Ishikawa (cell line): ENCODE measurements at regions not wholly inside any gene's neighbourhood (a gene's known extent, or its start where the extent isn't known, plus 50 kb on each side); places are given as distances from the start of the nearest gene placed in this dataset.

ENCODE experiments used
- CEBPB ChIP-seq: IDR thresholded peaks from 2 replicates; pipeline ENCODE4 v1.6.1; 2012
- CREB1 ChIP-seq: IDR thresholded peaks from 2 replicates; pipeline ENCODE4 v1.6.1; 2012; ENCODE audit warnings: low read depth
- EGR1 ChIP-seq: IDR thresholded peaks from 2 replicates; pipeline ENCODE4 v1.6.1; 2012
- EP300 ChIP-seq: IDR thresholded peaks from 2 replicates; pipeline ENCODE4 v1.6.1; 2012; ENCODE audit warnings: borderline replicate concordance
- FOXM1 ChIP-seq: IDR thresholded peaks from 2 replicates; pipeline ENCODE4 v1.6.1; 2012; ENCODE audit warnings: low read depth, borderline replicate concordance
- NFIC ChIP-seq: IDR thresholded peaks from 2 replicates; pipeline ENCODE4 v1.6.1; 2012
- RAD21 ChIP-seq: IDR thresholded peaks from 2 replicates; pipeline ENCODE4 v1.6.1; 2012; ENCODE audit warnings: low read depth
- TAF1 ChIP-seq: IDR thresholded peaks from 2 replicates; pipeline ENCODE4 v1.6.1; 2012; ENCODE audit warnings: low read depth, mild to moderate bottlenecking
- TCF12 ChIP-seq: IDR thresholded peaks from 2 replicates; pipeline ENCODE4 v1.6.1; 2012; ENCODE audit warnings: low read depth
- TEAD4 ChIP-seq: IDR thresholded peaks from 2 replicates; pipeline ENCODE4 v1.6.1; 2012
- YY1 ChIP-seq: IDR thresholded peaks from 2 replicates; pipeline ENCODE4 v1.6.1; 2012; ENCODE audit warnings: low read depth
- ZBTB7A ChIP-seq: IDR thresholded peaks from 2 replicates; pipeline ENCODE4 v1.6.1; 2012; ENCODE audit warnings: low read depth
- TF ChIP-seq, protein P1 (sequence below): IDR thresholded peaks from 2 replicates; pipeline ENCODE4 v1.6.1; 2012
- TF ChIP-seq, protein P2 (sequence below): IDR thresholded peaks from 2 replicates; pipeline ENCODE4 v1.6.1; 2012; ENCODE audit warnings: low read depth, mild to moderate bottlenecking
- TF ChIP-seq, protein P3 (sequence below): IDR thresholded peaks from 2 replicates; pipeline ENCODE4 v1.6.1; 2012

DNA sequence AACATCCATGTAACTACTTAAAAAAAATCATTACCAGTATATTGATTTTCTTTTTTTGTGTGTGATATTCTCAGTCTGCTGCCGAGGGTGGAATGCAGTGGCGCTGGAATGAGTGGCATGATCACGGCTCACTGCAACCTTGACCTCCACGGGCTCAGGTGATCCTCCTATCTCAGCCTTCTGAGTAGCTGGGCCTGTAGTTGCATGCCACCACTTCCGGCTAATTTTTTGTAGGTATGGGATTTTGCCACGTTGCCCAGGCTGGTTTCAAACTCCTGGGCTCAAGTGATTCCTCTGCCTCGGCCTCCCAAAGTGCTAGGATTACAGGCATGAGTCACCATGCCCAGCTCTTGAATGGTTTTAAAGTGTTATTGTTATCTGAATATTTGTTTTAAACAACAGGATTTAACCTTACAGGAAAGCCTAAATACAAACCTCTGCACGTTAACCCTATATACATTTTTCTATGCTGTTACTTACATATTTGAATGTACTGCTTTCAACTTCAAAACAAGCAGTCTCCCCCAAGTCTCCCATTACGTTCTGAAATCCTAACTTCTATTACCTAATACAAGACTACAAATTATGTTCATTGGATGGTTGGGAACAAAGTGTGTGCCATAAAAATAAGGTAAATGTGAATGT, 61.7 kb downstream of the KPNA2 start:
- TF ChIP-seq, protein P1, sequence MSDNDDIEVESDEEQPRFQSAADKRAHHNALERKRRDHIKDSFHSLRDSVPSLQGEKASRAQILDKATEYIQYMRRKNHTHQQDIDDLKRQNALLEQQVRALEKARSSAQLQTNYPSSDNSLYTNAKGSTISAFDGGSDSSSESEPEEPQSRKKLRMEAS, result no peak
- no peak for TF ChIP-seq TAF1
- no peak for TF ChIP-seq EGR1
- no peak for TF ChIP-seq TEAD4
- TF ChIP-seq ZBTB7A, result no peak
- TF ChIP-seq, protein P2, sequence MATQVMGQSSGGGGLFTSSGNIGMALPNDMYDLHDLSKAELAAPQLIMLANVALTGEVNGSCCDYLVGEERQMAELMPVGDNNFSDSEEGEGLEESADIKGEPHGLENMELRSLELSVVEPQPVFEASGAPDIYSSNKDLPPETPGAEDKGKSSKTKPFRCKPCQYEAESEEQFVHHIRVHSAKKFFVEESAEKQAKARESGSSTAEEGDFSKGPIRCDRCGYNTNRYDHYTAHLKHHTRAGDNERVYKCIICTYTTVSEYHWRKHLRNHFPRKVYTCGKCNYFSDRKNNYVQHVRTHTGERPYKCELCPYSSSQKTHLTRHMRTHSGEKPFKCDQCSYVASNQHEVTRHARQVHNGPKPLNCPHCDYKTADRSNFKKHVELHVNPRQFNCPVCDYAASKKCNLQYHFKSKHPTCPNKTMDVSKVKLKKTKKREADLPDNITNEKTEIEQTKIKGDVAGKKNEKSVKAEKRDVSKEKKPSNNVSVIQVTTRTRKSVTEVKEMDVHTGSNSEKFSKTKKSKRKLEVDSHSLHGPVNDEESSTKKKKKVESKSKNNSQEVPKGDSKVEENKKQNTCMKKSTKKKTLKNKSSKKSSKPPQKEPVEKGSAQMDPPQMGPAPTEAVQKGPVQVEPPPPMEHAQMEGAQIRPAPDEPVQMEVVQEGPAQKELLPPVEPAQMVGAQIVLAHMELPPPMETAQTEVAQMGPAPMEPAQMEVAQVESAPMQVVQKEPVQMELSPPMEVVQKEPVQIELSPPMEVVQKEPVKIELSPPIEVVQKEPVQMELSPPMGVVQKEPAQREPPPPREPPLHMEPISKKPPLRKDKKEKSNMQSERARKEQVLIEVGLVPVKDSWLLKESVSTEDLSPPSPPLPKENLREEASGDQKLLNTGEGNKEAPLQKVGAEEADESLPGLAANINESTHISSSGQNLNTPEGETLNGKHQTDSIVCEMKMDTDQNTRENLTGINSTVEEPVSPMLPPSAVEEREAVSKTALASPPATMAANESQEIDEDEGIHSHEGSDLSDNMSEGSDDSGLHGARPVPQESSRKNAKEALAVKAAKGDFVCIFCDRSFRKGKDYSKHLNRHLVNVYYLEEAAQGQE, result no peak
- no peak for TF ChIP-seq FOXM1
- TF ChIP-seq YY1, result no peak
- TF ChIP-seq RAD21, result no peak
- TF ChIP-seq CEBPB, result no peak
- no peak for TF ChIP-seq TCF12
- no peak for TF ChIP-seq EP300
- TF ChIP-seq, protein P3, sequence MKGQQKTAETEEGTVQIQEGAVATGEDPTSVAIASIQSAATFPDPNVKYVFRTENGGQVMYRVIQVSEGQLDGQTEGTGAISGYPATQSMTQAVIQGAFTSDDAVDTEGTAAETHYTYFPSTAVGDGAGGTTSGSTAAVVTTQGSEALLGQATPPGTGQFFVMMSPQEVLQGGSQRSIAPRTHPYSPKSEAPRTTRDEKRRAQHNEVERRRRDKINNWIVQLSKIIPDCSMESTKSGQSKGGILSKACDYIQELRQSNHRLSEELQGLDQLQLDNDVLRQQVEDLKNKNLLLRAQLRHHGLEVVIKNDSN, result no peak
- no peak for TF ChIP-seq CREB1
- no peak for TF ChIP-seq NFIC

GRCh38 chr17:68100000-68100641, 64.6 kb downstream of the KPNA2 start:
- TF ChIP-seq, protein P3, result no peak
- TF ChIP-seq EGR1, result no peak
- TF ChIP-seq CEBPB, result no peak
- TF ChIP-seq RAD21, result no peak
- TF ChIP-seq EP300, result no peak
- TF ChIP-seq, protein P2, result no peak
- no peak for TF ChIP-seq TCF12
- no peak for TF ChIP-seq NFIC
- no peak for TF ChIP-seq CREB1
- TF ChIP-seq, protein P1, result no peak
- no peak for TF ChIP-seq YY1
- TF ChIP-seq ZBTB7A, result no peak
- no peak for TF ChIP-seq TEAD4
- no peak for TF ChIP-seq TAF1

GRCh38 chr17:68101075-68101986, 65.8 kb downstream of the KPNA2 start:
- TF ChIP-seq CREB1, result no peak
- TF ChIP-seq EGR1, result peak; percentile 39; the same call in 1 of the 2 replicates
- TF ChIP-seq CEBPB, result no peak
- no peak for TF ChIP-seq TCF12
- TF ChIP-seq, protein P3, result peak; percentile 85
- TF ChIP-seq RAD21, result no peak
- TF ChIP-seq YY1, result peak; percentile 81
- TF ChIP-seq, protein P1, result peak; percentile 97
- 0 out of 2 replicates have a peak, but pooled peaks have one; percentile 9 for TF ChIP-seq NFIC

GRCh38 chr17:68101987-68102314, 66.4 kb downstream of the KPNA2 start:
- TF ChIP-seq YY1 (no peak), TAF1 (no peak), NFIC (no peak)
- TF ChIP-seq, protein P1, result no peak
